Esophagus (tissue), 2 donors: ENCODE measurements at regions not wholly inside any gene's neighbourhood (a gene's known extent, or its start where the extent isn't known, plus 50 kb on each side); places are given as distances from the start of the nearest gene placed in this dataset.

Experiments used
- H3K27ac ChIP-seq, 2 donors: one replicate each; pipeline ENCODE4 v1.5.1; 2013; ENCODE audit warnings: low read depth in 2 of 2, mild to moderate bottlenecking in 2 of 2, inconsistent platforms in 1 of 2, low read length in 1 of 2, moderate library complexity in 1 of 2
- H3K27me3 ChIP-seq, 2 donors: one replicate each; pipeline ENCODE4 v1.6.1; 2013; ENCODE audit warnings: low read length in 2 of 2, control low read depth in 1 of 2, mild to moderate bottlenecking in 1 of 2; ENCODE audit not compliant: insufficient read depth in 2 of 2, control insufficient read depth in 1 of 2
- H3K36me3 ChIP-seq, 2 donors: one replicate each; pipeline ENCODE4 v1.6.1; 2013; ENCODE audit warnings: low read length in 1 of 2; ENCODE audit not compliant: control insufficient read depth in 2 of 2, insufficient read depth in 2 of 2
- H3K4me1 ChIP-seq, 2 donors: one replicate each; pipeline ENCODE4 v1.6.1; 2013; ENCODE audit warnings: low read length in 1 of 2; ENCODE audit not compliant: control insufficient read depth in 2 of 2, insufficient read depth in 2 of 2
- H3K4me3 ChIP-seq, 2 donors: one replicate each; pipeline ENCODE4 v1.5.1; 2013; ENCODE audit warnings: low read length in 2 of 2, mild to moderate bottlenecking in 2 of 2, low read depth in 1 of 2, moderate library complexity in 1 of 2
- H3K9me3 ChIP-seq, 2 donors: one replicate each; pipeline ENCODE4 v1.6.1; 2013; ENCODE audit warnings: mild to moderate bottlenecking in 2 of 2, low read depth in 1 of 2, low read length in 1 of 2, moderate library complexity in 1 of 2; ENCODE audit not compliant: control insufficient read depth in 2 of 2, insufficient read depth in 1 of 2
- WGBS, 2 donors: extraction: QIAGEN DNeasy Blood & Tissue Kit; methylation state at CpG; one replicate each; pipeline ENCODE4 v1.1.7; 2013; 5-methylcytosine and 5-hydroxymethylcytosine counted together
- donor health status: healthy with polysubstance abuse.
- donor health status: Bipolar disorder and iron deficiency.

DNA sequence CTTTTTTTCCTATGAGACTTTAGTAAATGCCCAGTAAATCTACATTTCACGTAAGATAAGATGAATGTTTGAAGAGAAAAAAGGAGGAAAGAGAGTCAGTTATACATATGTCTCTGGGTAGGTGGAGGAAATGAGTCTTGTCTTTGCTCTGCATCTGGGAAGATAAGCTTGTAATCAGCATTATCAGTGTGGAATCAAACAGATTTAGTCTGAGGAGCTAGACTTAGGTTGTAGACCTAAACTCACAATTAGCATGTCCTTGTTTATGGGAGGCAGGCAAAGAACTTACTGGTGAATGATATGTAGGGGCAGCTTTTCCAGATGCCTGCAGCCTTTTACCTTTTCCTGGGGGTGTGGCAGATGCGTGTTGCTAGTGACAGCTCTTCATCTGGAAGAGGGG, 962.3 kb downstream of the TBC1D22A start:
- peaks cover under 1 to 3% of the 10 kb centered on the region in 2 donors for H3K9me3 ChIP-seq
- no peak overlapping the region for H3K4me3 ChIP-seq
- H3K27ac ChIP-seq: no peak overlapping the region
- WGBS, 2 donors: 53 to 57% methylated on average over 2 of the region's 2 CpGs
- H3K4me1 ChIP-seq: no peaks in the 10 kb centered on the region
- no peaks in the 10 kb centered on the region for H3K36me3 ChIP-seq
- H3K27me3 ChIP-seq: no peaks in the 10 kb centered on the region

DNA sequence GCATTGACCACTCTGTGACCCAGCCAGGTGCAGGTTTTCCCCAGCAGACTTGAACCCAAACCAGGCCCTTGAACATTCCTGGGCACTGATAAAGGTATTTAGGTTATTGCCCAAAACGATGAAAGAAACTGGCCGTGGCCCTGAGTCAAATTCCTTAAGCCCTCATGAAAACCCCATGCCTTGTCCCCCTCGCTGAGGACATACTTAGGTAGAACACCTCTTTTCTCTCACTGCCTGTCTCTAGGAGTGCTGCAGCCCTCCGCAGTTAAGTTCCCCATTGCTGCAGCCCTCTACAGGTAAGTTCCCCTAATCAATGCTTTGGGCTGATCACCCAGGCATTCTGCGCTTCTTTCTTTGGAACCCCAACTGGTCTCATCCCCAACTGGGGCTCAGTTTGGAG, 961.6 kb downstream of the TBC1D22A start:
- Histone ChIP-seq H3K27me3 (no peaks in the 10 kb centered on the region), H3K9me3 (peaks cover 0 to 3% of the 10 kb centered on the region in 2 donors), H3K27ac (no peak overlapping the region), H3K4me1 (no peaks in the 10 kb centered on the region), H3K4me3 (no peak overlapping the region), H3K36me3 (no peaks in the 10 kb centered on the region)
- 48 to 60% methylated on average over 5 of the region's 5 CpGs for WGBS, 2 donors

GRCh38 chr22:47718337-47718736, 955.9 kb downstream of the TBC1D22A start:
- Histone ChIP-seq H3K9me3 (no peaks in the 10 kb centered on the region), H3K27ac (no peak overlapping the region), H3K27me3 (no peaks in the 10 kb centered on the region), H3K36me3 (no peaks in the 10 kb centered on the region), H3K4me1 (no peaks in the 10 kb centered on the region), H3K4me3 (no peak overlapping the region)
- WGBS, 2 donors: 75 to 78% methylated on average over 3 of the region's 3 CpGs

DNA sequence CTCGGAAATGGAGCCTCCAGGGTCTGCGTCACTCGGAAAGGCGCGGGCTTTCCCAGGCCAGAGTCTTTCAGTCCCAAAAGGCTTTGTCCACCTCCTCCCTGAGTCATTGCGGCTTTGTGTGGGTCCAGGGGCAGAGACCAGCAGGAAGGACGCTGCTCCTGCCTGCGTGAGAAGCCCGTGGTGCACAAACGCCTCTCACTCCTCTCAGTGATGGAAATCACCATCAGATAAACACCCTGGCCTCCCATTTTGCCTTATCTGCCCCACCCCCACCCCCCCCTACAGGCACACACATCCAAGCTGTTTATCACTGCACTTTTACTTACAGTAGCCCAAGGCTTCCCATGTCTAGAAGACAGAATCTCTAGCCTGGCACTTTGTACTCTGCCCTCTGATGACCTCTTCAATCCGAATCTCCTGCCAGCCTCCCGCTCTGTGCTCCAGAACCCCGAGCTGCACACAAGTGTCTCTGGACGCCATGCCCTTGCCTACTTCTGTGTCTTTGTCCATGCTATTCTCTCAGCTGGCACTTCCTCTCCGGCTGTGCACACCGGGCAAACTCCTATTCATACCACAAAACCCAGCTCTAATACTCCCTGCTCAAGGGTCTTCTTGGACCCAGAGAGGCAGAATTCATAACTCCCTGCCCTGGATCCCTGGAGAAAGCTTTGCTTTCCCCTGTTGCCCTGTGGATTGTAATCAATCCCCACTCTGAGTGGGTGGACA, 954.6 kb downstream of the TBC1D22A start:
- H3K27ac ChIP-seq: no peak overlapping the region
- no peaks in the 10 kb centered on the region for H3K36me3 ChIP-seq
- WGBS, 2 donors: 72 to 77% methylated on average over 16 of the region's 16 CpGs
- no peaks in the 10 kb centered on the region for H3K9me3 ChIP-seq
- H3K4me3 ChIP-seq: no peak overlapping the region
- H3K4me1 ChIP-seq: no peaks in the 10 kb centered on the region
- H3K27me3 ChIP-seq: no peaks in the 10 kb centered on the region

GRCh38 chr22:47715866-47716578, 953.6 kb downstream of the TBC1D22A start:
- no peaks in the 10 kb centered on the region for H3K36me3 ChIP-seq
- H3K27me3 ChIP-seq: no peaks in the 10 kb centered on the region
- H3K4me3 ChIP-seq: no peak overlapping the region
- no peak overlapping the region for H3K27ac ChIP-seq
- no peaks in the 10 kb centered on the region for H3K4me1 ChIP-seq
- H3K9me3 ChIP-seq: no peaks in the 10 kb centered on the region
- 83 to 89% methylated on average over 18 of the region's 18 CpGs for WGBS, 2 donors

GRCh38 chr22:47713941-47714340, 951.5 kb downstream of the TBC1D22A start:
- WGBS, 2 donors: 55 to 60% methylated on average over 10 of the region's 10 CpGs
- no peaks in the 10 kb centered on the region for H3K36me3 ChIP-seq
- no peaks in the 10 kb centered on the region for H3K4me1 ChIP-seq
- no peak overlapping the region for H3K4me3 ChIP-seq
- no peaks in the 10 kb centered on the region for H3K27me3 ChIP-seq
- no peak overlapping the region for H3K27ac ChIP-seq
- no peaks in the 10 kb centered on the region for H3K9me3 ChIP-seq

- Histone ChIP-seq H3K27me3 (no peaks in the 10 kb centered on the region), H3K4me1 (no peaks in the 10 kb centered on the region), H3K9me3 (no peaks in the 10 kb centered on the region), H3K27ac (no peak overlapping the region), H3K4me3 (no peak overlapping the region), H3K36me3 (no peaks in the 10 kb centered on the region)
- 71 to 78% methylated on average over 4 of the region's 4 CpGs for WGBS, 2 donors
Measured at GRCh38 chr22:47710135-47710534, 947.7 kb downstream of the TBC1D22A start.

DNA sequence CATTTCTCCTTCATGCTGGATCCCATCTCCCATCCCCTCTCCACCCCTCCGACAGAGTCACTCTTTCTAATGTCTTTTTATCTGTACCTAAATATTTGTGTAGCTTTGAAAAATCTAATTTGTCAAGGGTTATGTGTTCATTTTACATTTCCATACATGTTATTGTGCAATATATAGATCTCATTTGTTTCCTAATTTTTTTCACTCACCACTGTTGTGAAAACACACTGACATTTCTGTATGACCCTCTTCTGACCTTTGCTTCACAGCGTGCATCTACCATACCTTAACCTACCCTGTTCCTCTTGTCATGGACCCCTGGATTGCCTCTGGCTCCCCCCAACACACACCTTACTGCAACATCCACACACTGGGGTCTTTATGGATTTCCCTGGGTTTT, 942.9 kb downstream of the TBC1D22A start:
- H3K4me1 ChIP-seq: no peaks in the 10 kb centered on the region
- no peak overlapping the region for H3K4me3 ChIP-seq
- peaks cover 0 to 5% of the 10 kb centered on the region in 2 donors for H3K27me3 ChIP-seq
- 65 to 81% methylated on average over 2 of the region's 2 CpGs for WGBS, 2 donors
- H3K36me3 ChIP-seq: no peaks in the 10 kb centered on the region
- no peaks in the 10 kb centered on the region for H3K9me3 ChIP-seq
- no peak overlapping the region for H3K27ac ChIP-seq

DNA sequence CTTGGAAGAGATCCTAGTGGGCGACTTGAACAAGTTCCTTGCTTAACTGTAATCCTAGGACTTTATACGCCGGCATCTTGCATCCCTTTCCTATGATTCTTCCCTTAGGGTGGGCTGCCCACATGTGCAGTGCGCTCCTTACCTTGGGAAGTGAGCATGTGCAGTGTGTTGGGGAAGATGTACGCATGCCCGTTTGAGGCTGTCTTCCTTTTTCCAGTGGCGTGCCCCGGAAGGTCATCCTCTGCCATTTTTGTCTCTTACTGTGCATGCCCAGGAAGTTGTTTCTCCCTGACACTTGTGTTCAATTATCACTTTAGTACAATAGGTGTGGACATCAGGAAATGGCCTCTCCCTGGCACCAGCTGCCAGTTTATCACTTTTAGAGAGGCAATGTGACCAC, 936.5 kb downstream of the TBC1D22A start:
- 72 to 79% methylated on average over 8 of the region's 8 CpGs for WGBS, 2 donors
- Histone ChIP-seq H3K9me3 (no peaks in the 10 kb centered on the region), H3K27ac (no peak overlapping the region), H3K4me1 (no peaks in the 10 kb centered on the region), H3K27me3 (no peaks in the 10 kb centered on the region), H3K4me3 (no peak overlapping the region), H3K36me3 (no peaks in the 10 kb centered on the region)

GRCh38 chr22:47697861-47698260, 935.4 kb downstream of the TBC1D22A start:
- 48 to 51% methylated on average over 1 of the region's 1 CpG for WGBS, 2 donors

More at GRCh38 chr22:47697861-47698260, 935.4 kb downstream of the TBC1D22A start:
- no peaks in the 10 kb centered on the region for H3K9me3 ChIP-seq
- no peaks in the 10 kb centered on the region for H3K4me1 ChIP-seq
- no peaks in the 10 kb centered on the region for H3K27me3 ChIP-seq
- H3K36me3 ChIP-seq: no peaks in the 10 kb centered on the region
- H3K27ac ChIP-seq: no peak overlapping the region
- no peak overlapping the region for H3K4me3 ChIP-seq
